Mammary epithelial cell (primary cell): ENCODE measurements at regions not wholly inside any gene's neighbourhood (a gene's known extent, or its start where the extent isn't known, plus 50 kb on each side); places are given as distances from the start of the nearest gene placed in this dataset.

Experiments used
- CTCF ChIP-seq, 2 donors: IDR thresholded peaks in 1 of 2; conservative IDR thresholded peaks in 1 of 2; 2 replicates each; pipeline ENCODE4 v1.5.1; 2011 to 2012; ENCODE audit warnings: inconsistent platforms in 2 of 2, low read length in 2 of 2, mild to moderate bottlenecking in 2 of 2, control low read depth in 1 of 2, low read depth in 1 of 2; ENCODE audit not compliant: insufficient read depth in 1 of 2; ENCODE audit errors: extremely low read depth in 1 of 2
- EZH2 ChIP-seq: IDR thresholded peaks from 2 replicates; pipeline ENCODE4 v1.6.1; 2012; ENCODE audit warnings: low read length, inconsistent platforms, borderline replicate concordance

- TF ChIP-seq CTCF (conservative IDR thresholded peaks at IDR 0.05 in 1 of 2, IDR thresholded peaks at IDR 0.05 in 1 of 2; ENCODE audit: extremely low read depth in 1 of 2, insufficient read depth in 1 of 2, low read depth in 1 of 2, low read length in 2 of 2) (no peak), EZH2 (no peak)
Measured at GRCh38 chr13:79646880-79647279, 165.9 kb downstream of the NDFIP2 start.
